H9 (cell line): ENCODE measurements at regions not wholly inside any gene's neighbourhood (a gene's known extent, or its start where the extent isn't known, plus 50 kb on each side); places are given as distances from the start of the nearest gene placed in this dataset.

Source experiments
- DNase-seq: peaks from one replicate; pipeline ENCODE4 v3.0.0-alpha.2; 2017
- H2AFZ ChIP-seq: one replicate; pipeline ENCODE4 v1.6.1; 2013; ENCODE audit warnings: mild to moderate bottlenecking, low read length, control low read depth, moderate library complexity
- H2AK5ac ChIP-seq: 2 replicates; pipeline ENCODE4 v1.6.1; 2013; ENCODE audit warnings: low read length, control low read depth, mixed read lengths; ENCODE audit not compliant: insufficient read length
- H2BK120ac ChIP-seq: one replicate; pipeline ENCODE4 v1.6.1; 2013; ENCODE audit warnings: low read depth, mild to moderate bottlenecking, low read length, control low read depth, inconsistent platforms; ENCODE audit not compliant: poor library complexity, severe bottlenecking
- H2BK12ac ChIP-seq: 2 replicates; pipeline ENCODE4 v1.6.1; 2013; ENCODE audit warnings: low read length, control low read depth, mixed read lengths, low read depth; ENCODE audit not compliant: insufficient read length
- H2BK15ac ChIP-seq: 2 replicates; pipeline ENCODE4 v1.6.1; 2013; ENCODE audit warnings: low read depth, low read length, control low read depth
- H2BK20ac ChIP-seq: one replicate; pipeline ENCODE4 v1.6.1; 2013; ENCODE audit warnings: low read depth, mild to moderate bottlenecking, low read length, control low read depth, inconsistent platforms; ENCODE audit not compliant: poor library complexity, severe bottlenecking
- H2BK5ac ChIP-seq: 2 replicates; pipeline ENCODE4 v1.6.1; 2013; ENCODE audit warnings: low read length, control low read depth, mixed read lengths; ENCODE audit not compliant: insufficient read length
- H3K14ac ChIP-seq: 2 replicates; pipeline ENCODE4 v1.6.1; 2013; ENCODE audit warnings: low read length, control low read depth; ENCODE audit not compliant: insufficient read depth
- H3K18ac ChIP-seq: 2 replicates; pipeline ENCODE4 v1.6.1; 2013; ENCODE audit warnings: low read depth, mild to moderate bottlenecking, mixed read lengths, low read length, control low read depth; ENCODE audit not compliant: insufficient read length
- H3K23ac ChIP-seq: 2 replicates; pipeline ENCODE4 v1.6.1; 2013; ENCODE audit warnings: low read length, control low read depth, mixed read lengths, low read depth; ENCODE audit not compliant: insufficient read length
- H3K23me2 ChIP-seq: 2 replicates; pipeline ENCODE4 v1.6.1; 2013; ENCODE audit warnings: low read depth, mild to moderate bottlenecking, mixed read lengths, low read length, control low read depth; ENCODE audit not compliant: insufficient read length, poor library complexity, severe bottlenecking
- H3K27ac ChIP-seq: 2 replicates; pipeline ENCODE4 v1.5.1; 2013; ENCODE audit warnings: low read length, control low read depth, mixed read lengths, low read depth; ENCODE audit not compliant: insufficient read length
- H3K27me3 ChIP-seq: 2 replicates; pipeline ENCODE4 v1.6.1; 2013; ENCODE audit warnings: low read length, control low read depth, inconsistent platforms; ENCODE audit not compliant: insufficient read depth
- H3K4ac ChIP-seq: 2 replicates; pipeline ENCODE4 v1.6.1; 2013; ENCODE audit warnings: low read depth, mild to moderate bottlenecking, control low read depth, inconsistent platforms, low read length, moderate library complexity
- H3K4me1 ChIP-seq: 2 replicates; pipeline ENCODE4 v1.6.1; 2013; ENCODE audit warnings: low read length, control low read depth, inconsistent platforms; ENCODE audit not compliant: insufficient read depth
- H3K4me2 ChIP-seq: 2 replicates; pipeline ENCODE4 v1.6.1; 2013; ENCODE audit warnings: low read length, control low read depth, mixed read lengths; ENCODE audit not compliant: insufficient read length, insufficient read depth
- H3K56ac ChIP-seq: 2 replicates; pipeline ENCODE4 v1.6.1; 2013; ENCODE audit warnings: low read depth, mild to moderate bottlenecking, mixed read lengths, low read length, control low read depth; ENCODE audit not compliant: insufficient read length
- H3K79me1 ChIP-seq: 2 replicates; pipeline ENCODE4 v1.6.1; 2013; ENCODE audit warnings: low read depth, mild to moderate bottlenecking, moderate library complexity, low read length, control low read depth, inconsistent platforms; ENCODE audit not compliant: insufficient read depth, poor library complexity, severe bottlenecking
- H3K79me2 ChIP-seq: 2 replicates; pipeline ENCODE4 v1.6.1; 2013; ENCODE audit warnings: low read length, control low read depth, inconsistent platforms; ENCODE audit not compliant: insufficient read depth
- H3K9ac ChIP-seq: 2 replicates; pipeline ENCODE4 v1.6.1; 2013; ENCODE audit warnings: low read length, control low read depth, mixed read lengths; ENCODE audit not compliant: insufficient read length; ENCODE audit errors: extremely low read depth
- H3K9me3 ChIP-seq: one replicate; pipeline ENCODE4 v1.6.1; 2013; ENCODE audit warnings: low read depth, low read length, inconsistent platforms; ENCODE audit not compliant: control insufficient read depth
- H3T11ph ChIP-seq: one replicate; pipeline ENCODE4 v1.6.1; 2013; ENCODE audit warnings: mild to moderate bottlenecking, low read length, control low read depth, inconsistent platforms
- H4K20me1 ChIP-seq: one replicate; pipeline ENCODE4 v1.6.1; 2013; ENCODE audit not compliant: control insufficient read depth, insufficient read length, insufficient read depth
- H4K5ac ChIP-seq: 2 replicates; pipeline ENCODE4 v1.6.1; 2013; ENCODE audit warnings: low read depth, mild to moderate bottlenecking, mixed read lengths, low read length, control low read depth; ENCODE audit not compliant: insufficient read length
- H4K8ac ChIP-seq: replicated peaks from 2 replicates; pipeline ENCODE4 v1.6.1; 2013; ENCODE audit warnings: low read length, control low read depth, mixed read lengths, low read depth; ENCODE audit not compliant: insufficient read length
- H4K91ac ChIP-seq: 2 replicates; pipeline ENCODE4 v1.6.1; 2013; ENCODE audit warnings: low read depth, mild to moderate bottlenecking, moderate library complexity, mixed read lengths, low read length, control low read depth; ENCODE audit not compliant: insufficient read length
- H3K27ac Mint-ChIP-seq, 3 experiments: 2 replicates in 2 of 3; 3 replicates in 1 of 3; pipeline ENCODE4 v1.8.0; 2020 to 2021; ENCODE audit warnings: mixed read lengths in 3 of 3, mild to moderate bottlenecking in 1 of 3, moderate library complexity in 1 of 3
- H3K27me3 Mint-ChIP-seq: 2 replicates; pipeline ENCODE4 v1.8.0; 2021; ENCODE audit warnings: low read depth, mild to moderate bottlenecking, moderate library complexity, mixed read lengths
- H3K36me3 Mint-ChIP-seq, 3 experiments: 2 replicates in 2 of 3; 3 replicates in 1 of 3; pipeline ENCODE4 v1.8.0; 2020 to 2021; ENCODE audit warnings: low read depth in 3 of 3, mixed read lengths in 3 of 3; ENCODE audit not compliant: insufficient read depth in 1 of 3
- H3K4me1 Mint-ChIP-seq, 2 experiments: 2 replicates each; pipeline ENCODE4 v1.8.0; 2020; ENCODE audit warnings: mixed read lengths in 2 of 2
- H3K4me3 Mint-ChIP-seq, 2 experiments: 2 replicates in 1 of 2; 3 replicates in 1 of 2; pipeline ENCODE4 v1.8.0; 2020 to 2021; ENCODE audit warnings: mild to moderate bottlenecking in 2 of 2, mixed read lengths in 2 of 2, moderate library complexity in 1 of 2
- H3K9me3 Mint-ChIP-seq, 2 experiments: 2 replicates in 1 of 2; 3 replicates in 1 of 2; pipeline ENCODE4 v1.8.0; 2020; ENCODE audit warnings: mild to moderate bottlenecking in 2 of 2, mixed read lengths in 2 of 2, moderate library complexity in 1 of 2
- WGBS: extraction: QIAGEN DNeasy Blood & Tissue Kit; methylation state at CpG from one replicate; pipeline ENCODE4 v1.1.7; 2013; ENCODE audit warnings: missing lambda C conversion rate, low lambda C conversion rate, mixed read lengths; ENCODE audit not compliant: insufficient read length; ENCODE audit errors: extremely low coverage; 5-methylcytosine and 5-hydroxymethylcytosine counted together
- TF ChIP-seq, protein P1 (sequence below): fragments of 200-600 bp; sonication (generic); conservative IDR thresholded peaks from 3 replicates; pipeline ENCODE4 v1.8.0; 2021; ENCODE audit warnings: antibody characterized with exemption, mild to moderate bottlenecking

DNA sequence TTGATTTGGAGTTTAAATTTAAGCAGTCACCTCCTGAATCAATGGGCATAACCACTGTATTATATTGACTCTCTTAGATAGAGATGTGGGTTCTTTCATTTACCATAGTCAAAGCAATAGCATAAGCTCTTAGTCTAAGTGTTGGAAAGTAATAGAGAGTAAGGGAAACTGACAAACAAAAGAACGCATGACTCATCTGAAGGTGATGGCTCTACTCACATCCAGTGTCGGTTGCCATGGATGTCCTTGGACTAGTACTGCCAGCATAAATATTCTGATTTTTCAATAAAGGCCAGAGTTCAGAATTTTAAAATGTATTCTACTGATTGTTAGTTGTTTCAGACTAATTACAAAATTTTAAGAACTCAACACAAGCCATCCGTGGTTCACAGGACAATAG, 444.9 kb upstream of the DDI1 start:
- H3K4me2 ChIP-seq, result no peak overlapping the region
- WGBS, result no CpG with 5 or more reads among the region's 3 CpGs
- Mint-ChIP-seq H3K9me3 (peaks cover 0 to 2% of the 10 kb centered on the region in 2 experiments; a peak in 2 of 5 replicates), H3K27me3 (no peaks in the 10 kb centered on the region), H3K4me1 (no peaks in the 10 kb centered on the region), H3K4me3 (no peak overlapping the region), H3K27ac (no peak overlapping the region), H3K36me3 (no peaks in the 10 kb centered on the region)
- H3K27me3 ChIP-seq, result no peaks in the 10 kb centered on the region
- H4K8ac ChIP-seq, result no peak overlapping the region
- H4K91ac ChIP-seq, result no peak overlapping the region
- no peak for DNase-seq
- H2BK120ac ChIP-seq, result no peak overlapping the region
- no peak overlapping the region for H3K27ac ChIP-seq
- H3K4me1 ChIP-seq, result no peaks in the 10 kb centered on the region
- no peak overlapping the region for H3T11ph ChIP-seq
- no peaks in the 10 kb centered on the region for H3K79me1 ChIP-seq
- no peaks in the 10 kb centered on the region for H3K79me2 ChIP-seq
- H3K4ac ChIP-seq, result no peak overlapping the region
- no peaks in the 10 kb centered on the region for H4K20me1 ChIP-seq
- no peak overlapping the region for H2AK5ac ChIP-seq
- no peak overlapping the region for H2BK15ac ChIP-seq
- H3K56ac ChIP-seq, result no peak overlapping the region
- H2BK20ac ChIP-seq, result no peak overlapping the region
- H2BK5ac ChIP-seq, result no peak overlapping the region
- H4K5ac ChIP-seq, result no peak overlapping the region
- no peak overlapping the region for H3K14ac ChIP-seq
- H3K23me2 ChIP-seq, result no peaks in the 10 kb centered on the region
- no peak overlapping the region for H3K9ac ChIP-seq
- H3K9me3 ChIP-seq, result no peaks in the 10 kb centered on the region
- H2AFZ ChIP-seq, result no peak overlapping the region
- no peak overlapping the region for H3K23ac ChIP-seq
- no peak overlapping the region for H2BK12ac ChIP-seq
- TF ChIP-seq, protein P1, sequence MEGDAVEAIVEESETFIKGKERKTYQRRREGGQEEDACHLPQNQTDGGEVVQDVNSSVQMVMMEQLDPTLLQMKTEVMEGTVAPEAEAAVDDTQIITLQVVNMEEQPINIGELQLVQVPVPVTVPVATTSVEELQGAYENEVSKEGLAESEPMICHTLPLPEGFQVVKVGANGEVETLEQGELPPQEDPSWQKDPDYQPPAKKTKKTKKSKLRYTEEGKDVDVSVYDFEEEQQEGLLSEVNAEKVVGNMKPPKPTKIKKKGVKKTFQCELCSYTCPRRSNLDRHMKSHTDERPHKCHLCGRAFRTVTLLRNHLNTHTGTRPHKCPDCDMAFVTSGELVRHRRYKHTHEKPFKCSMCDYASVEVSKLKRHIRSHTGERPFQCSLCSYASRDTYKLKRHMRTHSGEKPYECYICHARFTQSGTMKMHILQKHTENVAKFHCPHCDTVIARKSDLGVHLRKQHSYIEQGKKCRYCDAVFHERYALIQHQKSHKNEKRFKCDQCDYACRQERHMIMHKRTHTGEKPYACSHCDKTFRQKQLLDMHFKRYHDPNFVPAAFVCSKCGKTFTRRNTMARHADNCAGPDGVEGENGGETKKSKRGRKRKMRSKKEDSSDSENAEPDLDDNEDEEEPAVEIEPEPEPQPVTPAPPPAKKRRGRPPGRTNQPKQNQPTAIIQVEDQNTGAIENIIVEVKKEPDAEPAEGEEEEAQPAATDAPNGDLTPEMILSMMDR, result no peak
- no peak overlapping the region for H3K18ac ChIP-seq
